Hematopoietic multipotent progenitor cell treated with erythropoietin and hydrocortisone succinate and interleukin-3 and kit ligand, for 8 days (in vitro differentiated cells): ENCODE measurements at regions not wholly inside any gene's neighbourhood (a gene's known extent, or its start where the extent isn't known, plus 50 kb on each side); places are given as distances from the start of the nearest gene placed in this dataset.

Experiments used
- DNase-seq: peaks from one replicate; pipeline ENCODE4 v3.0.0-alpha.2; 2015

DNA sequence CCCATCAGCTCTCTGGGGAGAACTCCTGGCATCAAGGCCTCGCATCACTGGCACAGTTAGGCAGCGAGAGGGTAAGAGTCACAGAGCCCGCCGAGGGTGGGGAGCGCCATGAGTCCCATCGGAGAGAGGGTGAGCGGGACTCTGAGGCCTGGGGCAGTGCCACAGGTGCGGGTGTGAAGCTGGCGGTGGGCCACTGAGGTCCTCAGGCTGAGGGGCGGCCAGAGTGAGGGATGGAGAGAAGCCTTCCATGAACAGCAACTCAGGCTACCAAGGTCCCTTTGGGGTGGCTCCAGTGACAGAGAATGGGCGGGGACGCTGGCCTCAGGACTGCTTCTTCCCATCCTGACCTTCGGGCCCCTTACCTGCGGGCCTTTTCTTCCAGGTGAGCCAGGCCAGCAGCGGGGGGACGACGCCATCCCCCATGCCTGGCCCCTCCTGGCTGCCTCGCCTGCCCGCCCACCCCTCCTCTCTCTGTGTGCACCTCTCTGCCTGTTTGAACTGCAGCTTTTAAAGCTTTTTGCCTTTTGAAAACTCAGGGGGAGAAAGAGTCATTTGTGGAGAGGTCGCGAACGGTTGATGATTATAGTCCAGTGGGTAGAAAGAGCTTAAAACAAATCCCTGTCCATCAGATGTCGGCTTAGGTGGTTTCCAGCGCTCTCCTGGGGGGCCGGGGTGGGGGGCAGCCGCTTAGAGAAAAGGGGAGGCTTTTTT is 149.3 kb upstream of the GSE1 start:
- DNase-seq, result no peak

DNA sequence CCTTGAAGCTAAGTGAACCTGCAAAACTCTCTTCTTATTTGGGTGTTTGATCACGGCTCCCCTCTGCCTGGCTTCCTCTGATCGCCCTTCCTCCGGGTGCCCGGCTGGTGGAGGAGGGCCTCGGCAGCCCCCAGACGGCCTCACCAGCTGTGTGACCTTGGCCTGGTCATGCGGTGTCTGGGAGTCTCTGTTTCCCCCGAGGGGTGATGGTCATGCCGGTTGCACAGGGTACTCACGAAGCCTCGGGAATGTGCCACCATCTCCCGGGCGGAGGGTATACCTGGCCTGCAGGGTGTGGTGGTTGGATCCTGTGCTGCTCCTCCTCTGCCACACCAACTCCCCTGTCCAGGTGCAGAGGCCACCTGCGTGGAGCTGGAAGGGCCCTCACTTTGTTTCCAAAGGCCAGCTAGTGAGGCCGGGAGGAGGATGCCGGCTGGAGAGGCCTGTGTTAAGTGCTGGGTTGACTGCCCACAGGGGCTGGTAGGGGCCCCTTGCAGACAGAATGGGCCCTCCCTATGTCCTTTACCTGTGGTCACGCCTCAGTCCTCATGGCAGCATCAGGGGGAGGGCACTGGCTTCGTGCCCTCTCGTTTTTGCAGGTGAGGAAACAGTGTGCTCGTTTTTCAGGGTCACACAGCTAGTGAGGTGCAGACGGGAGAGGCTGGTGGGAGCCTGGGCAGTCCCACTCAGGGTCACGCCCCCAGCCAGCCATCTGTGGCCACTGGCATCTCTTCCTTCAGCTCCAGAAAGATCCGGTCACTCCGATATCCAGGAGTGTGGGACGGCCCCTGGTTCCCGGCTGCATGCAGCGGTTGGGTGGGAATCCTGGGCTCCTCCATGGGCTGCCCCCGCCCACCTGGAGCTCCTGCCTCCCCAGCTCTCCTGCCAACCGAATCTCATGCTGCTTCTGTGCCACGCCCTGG is 148.5 kb upstream of the GSE1 start:
- DNase-seq, result no peak

DNA sequence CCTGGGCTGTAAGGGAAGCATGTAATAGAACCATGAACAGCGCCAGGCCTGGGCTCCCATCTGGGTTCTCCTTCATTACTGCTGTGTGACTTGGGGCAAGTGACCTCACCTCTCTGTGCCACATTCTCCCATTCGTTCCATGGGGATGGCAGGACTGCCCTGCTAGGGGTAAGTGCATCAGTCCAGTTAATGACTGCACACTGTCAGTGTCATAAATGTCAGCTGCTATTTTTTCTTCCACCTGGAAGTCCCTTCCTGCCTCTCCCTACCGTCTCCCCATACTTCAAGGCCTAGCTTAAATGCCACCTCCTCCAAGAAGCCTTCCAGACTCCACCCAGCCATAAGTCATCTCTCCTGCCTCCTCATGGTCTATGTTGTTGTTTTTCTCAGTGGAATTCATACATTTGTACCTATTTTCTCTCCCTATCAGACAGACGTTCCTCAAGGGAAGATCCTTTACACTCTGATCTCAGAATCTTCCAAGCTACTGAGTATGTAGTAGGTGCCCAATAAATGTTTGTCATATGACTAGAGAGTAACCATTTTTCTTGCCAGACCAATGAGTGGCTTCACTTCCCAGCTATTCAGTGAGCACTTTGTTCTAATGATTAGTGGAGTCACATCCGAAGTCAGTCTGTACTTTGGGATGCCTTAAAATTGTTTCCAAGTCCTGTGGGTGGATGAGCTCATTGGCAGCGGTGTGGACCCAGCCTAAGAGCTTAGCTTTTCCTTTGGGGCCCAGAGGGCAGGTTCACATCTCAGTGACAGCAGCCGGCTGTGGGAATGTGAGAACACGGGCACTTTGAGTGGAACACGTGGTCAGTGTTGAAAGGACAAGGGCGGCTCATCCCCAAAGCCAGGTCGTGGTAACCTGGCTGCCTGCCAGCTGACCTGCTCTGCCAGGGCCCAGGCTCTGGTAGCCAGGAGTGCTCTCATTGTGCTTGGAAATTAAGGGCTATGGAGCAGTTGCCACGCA is 147.5 kb upstream of the GSE1 start:
- DNase-seq, result no peak

DNA sequence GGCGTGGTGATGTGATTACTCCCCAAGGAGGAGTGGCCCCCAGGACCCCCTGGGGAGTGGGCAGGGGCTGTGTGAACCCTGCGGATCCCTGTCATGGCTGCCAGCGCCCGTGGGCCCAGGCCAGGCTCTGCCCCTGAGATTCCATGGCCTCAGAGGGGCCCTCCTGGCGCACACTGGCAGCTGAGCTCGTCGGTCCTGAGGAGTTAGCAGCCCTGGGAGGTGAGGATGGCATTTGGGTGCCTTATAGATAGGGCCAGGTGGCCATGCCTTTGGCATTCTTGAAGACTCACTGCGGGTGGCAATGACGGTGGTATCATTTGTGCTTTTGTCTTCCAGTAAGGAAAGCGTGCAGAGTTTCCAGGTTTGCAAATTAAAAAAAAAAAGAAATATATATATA is 146.8 kb upstream of the GSE1 start:
- no peak for DNase-seq

DNA sequence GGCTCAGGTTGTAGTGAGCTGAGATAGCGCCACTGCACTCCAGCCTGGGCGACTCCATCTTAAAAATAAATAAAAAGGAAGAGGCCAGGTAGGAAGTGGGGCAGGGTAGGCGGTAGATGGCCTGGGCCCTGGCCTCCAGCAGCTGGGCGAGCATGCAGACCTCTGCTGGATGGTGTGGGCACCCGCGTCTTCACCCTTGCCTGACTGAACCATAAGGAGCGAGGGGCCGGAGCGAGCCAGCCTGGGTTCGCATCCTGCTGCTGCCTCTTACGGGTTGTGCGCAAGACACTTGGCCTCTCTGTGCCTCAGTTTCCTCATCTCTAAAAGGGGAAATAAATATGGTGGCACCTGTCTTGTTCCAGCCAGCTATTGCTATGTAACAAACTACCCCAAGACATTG is 146.1 kb upstream of the GSE1 start:
- no peak for DNase-seq

DNA sequence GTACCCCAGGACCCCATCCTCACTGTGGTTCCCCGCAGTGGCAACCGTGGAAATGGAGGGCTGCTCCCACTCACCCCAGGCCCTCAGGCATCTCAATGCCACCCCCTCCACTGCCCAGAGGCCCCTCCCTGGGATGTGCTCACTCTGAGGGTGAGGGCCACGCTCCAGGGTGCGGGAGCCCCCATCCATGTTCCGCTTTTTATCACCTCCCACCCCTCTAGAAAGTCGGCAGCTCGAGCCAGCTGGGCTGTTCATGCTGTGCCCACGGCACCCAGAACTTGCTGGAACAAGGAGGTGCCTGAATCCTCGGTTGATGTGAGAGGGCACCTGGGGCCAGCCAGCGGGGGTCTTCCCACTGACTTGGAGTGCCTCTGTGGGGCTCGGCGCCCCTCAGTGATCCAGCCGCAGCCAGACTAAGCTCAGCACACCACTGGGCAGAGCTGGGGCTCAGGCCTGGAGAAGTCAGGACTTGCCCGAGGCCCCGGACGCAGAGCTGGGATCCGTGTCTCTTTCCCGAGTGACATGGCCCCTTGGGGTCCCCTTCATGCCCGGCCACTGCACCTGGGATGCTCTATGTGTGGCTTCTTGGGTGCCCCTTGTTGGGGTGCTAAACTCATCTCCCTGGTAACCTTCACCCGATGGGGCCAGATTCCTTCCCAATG is 143.1 kb upstream of the GSE1 start:
- no peak for DNase-seq

DNA sequence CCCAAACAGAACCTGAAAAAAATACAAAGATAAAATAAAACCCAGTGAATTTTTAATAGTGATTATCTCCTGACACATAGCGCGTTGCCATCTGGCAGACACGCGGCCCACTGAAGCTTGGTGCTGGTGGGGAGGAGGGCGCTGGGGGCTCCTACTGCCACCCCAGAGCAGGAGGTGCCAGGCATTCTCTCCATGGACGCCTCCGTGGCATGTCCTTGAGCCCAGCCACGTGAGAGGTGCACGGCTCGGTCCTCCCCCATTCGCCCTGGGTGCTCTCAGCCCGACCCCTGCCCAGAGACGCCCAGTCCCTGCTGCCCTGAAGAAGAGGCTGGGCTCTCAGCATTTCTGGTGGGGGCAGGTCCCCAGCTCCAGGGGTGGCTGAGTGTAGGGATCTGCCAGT is 142.2 kb upstream of the GSE1 start:
- DNase-seq, result no peak

DNA sequence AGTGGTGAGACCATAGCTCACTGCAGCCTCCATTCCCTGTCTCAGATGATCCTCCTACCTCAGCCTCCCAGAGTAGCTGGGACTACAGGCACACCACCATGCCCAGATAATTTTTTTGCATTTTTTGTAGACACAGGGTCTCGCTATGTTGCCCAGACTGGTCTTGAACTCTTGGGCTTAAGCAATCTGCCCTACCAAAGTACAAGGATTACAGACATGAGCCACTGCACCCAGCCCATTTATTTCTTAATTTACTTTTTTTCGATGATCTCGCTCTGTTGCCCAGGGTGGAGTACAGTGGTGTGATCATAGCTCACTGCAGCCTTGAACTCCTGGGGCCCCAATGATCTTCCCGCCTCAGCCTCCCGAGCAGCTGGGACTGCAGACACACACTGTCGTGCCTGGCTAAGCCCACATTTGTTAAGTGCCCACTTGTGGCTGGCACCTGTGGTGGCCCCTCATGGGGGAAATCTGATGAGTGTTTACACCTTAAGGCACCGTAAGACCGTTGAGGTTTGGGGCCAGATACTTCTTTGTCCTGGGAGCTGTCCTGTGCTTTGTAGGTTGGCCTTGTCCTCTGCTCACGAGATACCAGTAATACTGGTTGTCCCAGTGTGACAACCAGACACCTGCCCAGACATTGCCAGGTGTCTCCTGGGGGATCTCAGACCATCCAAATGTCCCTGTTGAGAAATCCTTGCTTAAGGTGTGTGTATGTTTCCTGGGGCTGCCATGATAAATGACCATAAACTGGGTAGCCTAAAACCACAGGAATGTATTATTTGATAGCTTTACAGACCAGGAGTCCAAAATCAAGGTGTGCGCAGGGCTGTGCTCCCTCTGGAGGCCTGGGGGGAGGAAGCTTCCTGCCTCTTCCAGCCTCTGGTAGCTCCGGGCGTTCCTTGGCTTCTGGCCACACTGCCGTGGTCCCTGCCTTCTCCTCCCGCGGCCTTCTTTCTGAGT is 141.4 kb upstream of the GSE1 start:
- DNase-seq, result no peak

DNA sequence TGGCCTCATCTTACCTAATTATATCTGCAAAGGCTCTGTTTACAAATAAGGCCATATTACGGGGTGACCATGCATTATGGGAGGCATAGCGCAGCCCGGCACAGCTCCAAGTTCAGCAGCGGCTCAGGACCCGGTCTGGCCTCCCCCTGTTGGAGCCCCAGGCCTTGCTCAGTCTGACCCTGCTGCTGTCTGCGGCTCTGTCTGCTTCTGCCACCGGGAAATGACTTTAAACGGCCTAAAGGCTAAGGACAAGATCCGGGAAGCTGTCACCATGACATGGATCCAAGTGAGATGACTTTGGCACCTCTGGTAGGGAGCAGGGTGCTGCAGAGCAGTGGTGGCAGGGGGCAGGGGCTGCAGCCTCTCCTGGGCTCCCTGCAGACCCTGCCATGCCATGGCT is 140.6 kb upstream of the GSE1 start:
- DNase-seq, result no peak

DNA sequence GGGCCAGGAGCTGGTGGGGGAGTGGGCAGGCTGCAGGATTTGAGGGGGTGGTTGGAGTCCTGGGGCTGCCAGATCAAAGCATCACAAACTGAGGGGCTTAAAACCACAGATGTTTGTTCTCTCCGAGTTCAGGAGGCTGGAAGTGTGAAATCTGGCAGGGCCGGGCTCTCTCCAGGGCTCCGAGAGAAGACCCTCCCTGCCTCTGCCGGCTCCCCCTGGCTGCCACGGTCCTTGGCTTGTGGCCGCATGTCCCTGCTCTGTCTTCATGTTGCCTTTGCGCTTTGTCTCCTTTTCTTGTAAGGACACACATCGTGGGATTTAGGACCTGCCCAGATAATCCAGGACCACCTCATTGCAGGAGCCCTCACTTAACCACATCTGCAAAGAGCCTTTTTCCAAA is 139.8 kb upstream of the GSE1 start:
- DNase-seq, result no peak

DNA sequence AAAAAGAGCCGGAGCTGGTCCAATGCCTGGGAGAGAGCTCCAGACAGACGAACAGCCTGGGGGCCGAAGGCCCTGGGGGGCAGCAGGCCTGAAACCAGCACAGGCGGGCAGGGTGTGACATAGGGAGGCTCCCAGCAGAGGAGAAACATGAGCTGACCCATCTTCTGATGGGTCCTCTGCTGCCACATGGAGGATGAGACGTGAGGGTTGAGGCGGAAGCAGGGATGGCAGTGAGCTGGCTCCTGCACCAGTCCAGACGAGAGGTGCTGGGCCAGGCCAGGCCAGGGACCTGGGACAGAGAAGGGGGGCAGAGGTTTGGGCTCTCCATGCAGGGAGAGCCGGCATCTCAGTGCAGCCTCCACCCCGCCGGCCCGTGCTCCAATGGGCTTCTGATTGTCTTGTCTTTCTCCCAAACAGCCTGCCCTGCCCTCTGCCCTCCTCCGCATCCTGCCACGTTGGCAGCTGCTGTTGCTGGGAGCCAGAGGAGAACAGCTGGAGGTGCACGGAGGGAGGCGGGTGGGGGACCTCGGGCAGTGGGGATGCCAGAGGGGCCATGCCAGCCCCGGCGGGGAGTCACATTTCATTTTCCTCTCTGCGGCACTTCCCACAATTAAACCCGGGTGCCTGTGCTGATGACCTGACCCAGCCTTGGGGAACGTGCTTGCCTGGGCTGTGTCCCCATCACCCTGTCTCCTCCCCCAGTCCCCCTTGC is 139.1 kb upstream of the GSE1 start:
- DNase-seq, result no peak

DNA sequence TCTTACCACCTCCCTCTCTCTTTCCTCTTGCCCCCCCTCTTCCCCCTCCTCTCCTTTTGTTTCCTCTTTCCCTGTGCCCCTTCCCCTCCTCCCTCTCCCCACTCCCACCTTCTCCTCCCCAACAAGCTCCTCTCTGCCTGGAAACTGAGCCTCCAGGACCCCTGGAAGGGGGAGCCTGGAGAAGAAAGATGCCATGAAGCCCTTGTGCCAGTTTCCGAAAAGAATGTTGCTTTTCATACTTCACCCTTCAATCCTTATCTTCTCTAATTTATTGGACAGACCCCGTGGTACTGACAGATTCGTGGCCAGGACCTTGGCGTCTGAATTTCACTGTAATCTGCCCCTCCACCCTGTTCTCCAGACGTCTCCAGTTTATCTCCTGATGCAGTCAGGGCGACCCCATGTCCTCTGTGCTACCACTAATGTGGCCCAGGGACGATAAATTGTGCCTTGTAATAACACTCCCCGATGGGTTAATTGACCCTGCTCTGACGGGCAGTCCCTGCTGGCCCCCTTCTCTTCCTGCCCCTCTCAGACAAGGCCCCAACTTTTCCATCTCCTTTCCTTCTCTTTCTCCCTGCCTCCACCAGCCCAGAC is 138.4 kb upstream of the GSE1 start:
- DNase-seq, result peak; percentile 62

DNA sequence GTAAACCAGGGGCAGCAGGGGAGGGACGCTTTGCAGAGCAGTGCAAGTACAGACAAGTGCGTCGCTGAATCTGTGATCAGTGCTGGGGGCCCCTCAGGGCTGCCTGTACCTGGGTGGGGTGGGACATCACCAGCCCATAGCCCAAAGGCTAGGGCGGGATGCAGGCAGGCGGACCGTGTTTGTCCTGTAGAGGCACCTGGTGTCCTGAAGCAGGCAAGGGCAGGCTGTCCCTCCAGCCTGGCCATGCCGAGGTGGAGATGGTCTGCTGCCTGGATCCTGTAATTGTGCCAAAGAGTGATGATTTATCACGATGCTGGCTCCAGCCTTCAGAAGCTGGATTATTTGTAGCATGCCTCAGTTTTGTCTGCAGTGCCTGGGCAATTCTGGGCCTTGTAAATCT is 137.9 kb upstream of the GSE1 start:
- DNase-seq, result no peak

DNA sequence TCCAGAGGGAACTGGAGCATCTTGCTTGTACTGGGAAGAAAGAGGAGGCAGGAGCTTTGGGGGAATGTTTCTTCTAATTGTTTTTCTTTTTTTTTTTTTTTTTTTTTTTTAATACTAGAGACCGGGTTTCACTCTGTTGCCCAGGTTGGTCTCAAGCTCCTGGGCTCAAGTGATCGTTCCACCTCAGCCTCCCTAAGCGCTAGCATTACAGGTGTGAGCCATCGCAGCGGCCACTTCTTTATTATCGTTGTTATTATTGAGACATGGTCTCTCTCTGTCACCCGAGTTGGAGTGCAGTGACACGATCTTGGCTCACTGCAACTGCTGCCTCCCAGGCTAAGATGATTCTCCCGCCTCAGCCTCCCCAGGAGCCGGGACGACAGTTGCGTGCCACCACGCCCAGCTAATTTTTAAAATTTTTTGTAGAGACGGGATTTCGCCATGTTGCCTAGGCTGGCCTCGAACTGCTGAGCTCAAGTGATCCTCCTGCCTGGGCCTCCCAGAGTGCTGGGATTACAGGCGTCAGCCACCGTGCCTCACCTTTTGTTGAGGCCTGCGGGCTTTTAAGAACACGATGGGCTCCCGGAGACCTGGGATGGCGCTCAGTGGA is 137.3 kb upstream of the GSE1 start:
- no peak for DNase-seq

DNA sequence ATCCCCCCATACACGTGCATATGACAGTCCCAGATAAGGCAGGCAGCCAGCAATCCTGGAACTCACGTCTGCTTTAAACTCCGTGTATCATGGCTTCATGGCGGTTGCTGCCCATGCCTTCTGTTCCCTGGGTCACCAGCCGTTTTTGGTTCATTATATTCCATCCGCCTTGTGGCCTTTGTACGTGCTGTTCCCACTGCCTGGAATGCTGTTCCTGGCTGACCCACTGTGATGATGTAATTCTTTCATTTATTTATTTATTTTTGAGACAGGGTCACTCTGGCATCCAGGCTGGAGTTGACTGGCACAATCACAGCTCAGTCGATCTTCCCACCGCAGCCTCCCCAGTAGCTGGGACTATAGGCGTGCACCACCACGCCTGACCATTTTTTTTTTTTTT is 136.7 kb upstream of the GSE1 start:
- DNase-seq, result no peak

DNA sequence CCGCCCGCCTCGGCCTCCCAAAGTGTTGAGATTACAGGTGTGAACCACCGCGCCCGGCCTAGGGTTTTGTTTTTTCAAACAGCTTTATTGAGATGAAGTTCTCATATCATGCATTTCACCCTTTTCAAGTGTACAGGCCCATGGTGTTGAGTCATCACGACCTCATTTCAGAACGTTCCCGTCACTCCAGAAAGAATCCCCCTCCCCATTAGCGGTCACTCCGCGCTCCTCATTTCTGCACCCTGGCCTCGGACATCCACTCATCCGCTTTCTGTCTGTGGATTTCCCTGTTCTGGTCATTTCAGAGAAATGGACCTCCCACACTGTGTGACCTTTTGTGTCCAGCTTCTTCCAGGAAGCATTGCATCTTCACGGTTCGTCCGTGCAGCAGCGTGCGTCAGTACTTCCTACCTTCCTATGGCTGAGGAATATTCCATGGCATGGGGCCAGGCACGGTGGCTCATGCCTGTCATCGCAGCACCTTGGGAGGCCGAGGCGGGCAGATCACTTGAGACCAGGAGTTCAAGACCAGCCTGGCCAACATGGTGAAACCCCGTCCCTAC is 135.2 kb upstream of the GSE1 start:
- DNase-seq, result no peak

DNA sequence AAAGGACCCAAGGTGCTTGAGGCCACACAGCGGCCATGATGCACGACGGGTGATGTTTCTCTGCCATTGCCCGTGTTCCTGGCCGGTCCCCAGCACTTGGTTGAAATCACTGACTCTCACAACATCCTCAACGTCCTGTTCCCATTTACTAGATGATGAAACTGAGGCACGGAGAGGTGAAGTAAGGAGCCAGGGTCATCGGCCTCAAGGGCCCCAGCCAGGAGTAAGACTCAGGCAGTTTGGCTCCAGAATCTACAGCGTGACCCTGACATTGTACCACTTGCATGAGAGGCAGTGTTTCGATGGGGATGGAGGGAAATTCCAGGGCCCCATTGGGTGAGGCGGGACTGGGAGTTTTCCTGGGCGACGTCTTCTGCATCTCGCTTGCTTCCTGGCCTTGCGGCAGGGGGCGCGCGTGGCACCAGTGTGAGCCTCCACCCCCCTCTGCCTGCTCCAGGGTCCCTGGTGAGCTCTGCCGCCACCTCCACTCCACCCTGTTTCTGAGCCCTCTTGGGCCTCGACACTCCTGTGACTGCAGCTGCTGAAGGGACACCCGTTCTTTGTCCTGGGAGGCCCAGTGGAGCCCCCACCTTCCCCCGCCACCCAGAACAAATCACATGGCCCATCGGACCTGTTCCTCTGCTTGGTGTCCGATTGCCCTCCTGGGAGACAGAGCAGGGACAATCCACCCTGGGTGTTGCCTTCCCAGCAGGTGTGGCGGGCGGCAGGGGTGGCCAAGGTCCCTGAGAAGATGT is 133.0 kb upstream of the GSE1 start:
- DNase-seq, result peak; percentile 29

DNA sequence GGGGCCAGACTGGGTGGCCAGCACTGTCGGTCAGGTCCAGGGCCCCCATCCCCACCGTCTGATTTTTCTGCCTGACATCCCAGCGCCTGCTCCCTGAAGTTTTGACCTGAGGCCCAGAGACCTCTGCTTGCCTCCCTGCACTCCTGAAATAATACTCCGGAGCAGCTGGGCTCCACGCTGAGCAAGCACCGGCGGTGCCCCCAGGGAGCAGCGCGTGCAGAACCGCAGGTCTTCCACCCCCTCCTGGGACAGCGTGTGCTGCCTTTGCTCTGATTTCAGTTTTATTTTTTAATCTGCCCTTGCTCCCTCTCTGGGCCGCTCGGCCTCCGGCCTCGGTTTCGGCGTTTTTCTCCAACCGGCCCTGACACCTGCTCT is 132.4 kb upstream of the GSE1 start:
- no peak for DNase-seq

DNA sequence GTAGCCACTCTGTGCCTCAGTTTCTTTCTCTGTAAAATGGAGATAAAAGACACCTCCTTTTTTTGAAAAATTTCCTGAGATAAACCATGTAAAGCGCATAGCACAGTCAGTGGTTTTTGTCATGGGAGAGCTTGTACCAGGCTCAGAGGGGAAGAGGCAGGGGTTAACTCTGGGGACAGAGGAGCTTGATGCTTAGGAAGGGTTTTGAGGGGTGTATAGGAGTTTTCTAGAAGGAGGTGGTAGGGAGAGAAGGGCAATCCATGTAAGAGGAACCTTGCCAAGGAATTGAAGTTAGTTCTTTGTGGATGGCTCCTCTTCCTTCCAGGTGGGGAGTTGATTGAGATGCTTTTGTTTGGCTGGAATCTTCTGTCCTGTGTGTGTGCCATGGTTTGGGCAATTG is 131.9 kb upstream of the GSE1 start:
- DNase-seq, result no peak
